ENCODE measurements at regions not wholly inside any gene's neighbourhood (a gene's known extent, or its start where the extent isn't known, plus 50 kb on each side); places are given as distances from the start of the nearest gene placed in this dataset.

DNA sequence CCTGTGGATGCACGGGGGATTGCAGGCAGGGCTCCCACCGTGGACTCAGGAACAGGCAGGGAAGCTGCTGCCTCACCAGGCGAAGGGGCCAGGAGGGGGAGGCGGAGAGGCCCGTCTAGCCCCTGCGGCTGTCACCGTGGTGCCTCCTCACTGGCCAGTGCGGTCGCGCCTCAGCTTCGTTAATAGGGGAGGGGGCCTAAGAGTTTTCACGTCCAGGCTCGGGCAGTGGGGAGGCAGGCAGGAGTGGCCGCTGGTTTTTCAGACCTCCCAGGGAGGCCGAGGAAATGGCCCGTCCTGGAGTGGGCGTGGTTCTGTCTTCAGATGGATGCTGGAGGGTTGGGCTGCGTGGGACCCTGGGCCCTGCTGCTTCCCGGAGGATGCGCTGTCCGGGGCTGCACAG, 91.1 kb upstream of the B3GAT1 start:
- TF ChIP-seq CTCF (IDR thresholded peaks at IDR 0.05): no peak
- TF ChIP-seq POLR2A (IDR thresholded peaks at IDR 0.05): no peak

Data from body of pancreas (tissue), 4 donors.